ENCODE measurements at regions not wholly inside any gene's neighbourhood (a gene's known extent, or its start where the extent isn't known, plus 50 kb on each side); places are given as distances from the start of the nearest gene placed in this dataset.

GRCh38 chr5:87844449-87844848 is 424.2 kb downstream of the TMEM161B start:
- Mint-ChIP-seq H3K9me3 (peaks cover 9% of the 10 kb centered on the region), H3K27ac (no peak overlapping the region), H3K4me1 (ENCODE audit: low read depth) (no peaks in the 10 kb centered on the region), H3K27me3 (no peaks in the 10 kb centered on the region), H3K4me3 (no peak overlapping the region), H3K36me3 (ENCODE audit: low read depth) (no peaks in the 10 kb centered on the region)
- ChIA-PET CTCF (interaction anchor here (1.1 to 1.5 kb wide), 2 partner anchors 9 to 63 kb away, joined by 3 to 5 read pairs; no protein-coding TSS in a partner anchor), POLR2A (no interaction called here)
- no peak for DNase-seq
- intact Hi-C loops (cut with micrococcal nuclease): no loop called here
- TF ChIP-seq CTCF (IDR thresholded peaks at IDR 0.05): no peak
- ATAC-seq: no peak

GRCh38 chr5:87836696-87837095 is 424.0 kb upstream of the CCNH start:
- peaks cover 28% of the 10 kb centered on the region for H3K9me3 Mint-ChIP-seq
- H3K27me3 Mint-ChIP-seq: no peaks in the 10 kb centered on the region

DNA sequence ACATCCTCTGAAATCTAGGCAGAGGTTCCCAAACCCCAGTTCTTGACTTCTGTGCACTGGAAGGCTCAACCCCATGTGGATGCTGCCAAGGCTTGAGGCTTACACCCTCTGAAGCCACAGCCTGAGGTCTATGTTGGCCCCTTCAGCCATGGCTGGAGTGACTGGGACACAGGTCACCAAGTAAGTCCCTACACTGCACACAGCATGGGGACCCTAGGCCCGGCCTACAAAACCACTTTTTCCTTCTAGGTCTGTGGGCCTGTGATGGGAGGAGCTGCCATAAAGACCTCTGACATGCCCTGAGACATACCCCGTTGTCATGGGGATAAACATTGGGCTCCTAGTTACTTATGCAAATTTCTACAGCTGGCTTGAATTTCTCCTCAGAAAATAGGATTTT is 418.8 kb upstream of the CCNH start:
- no peak for DNase-seq
- intact Hi-C loops (cut with micrococcal nuclease): no loop called here
- Mint-ChIP-seq H3K9me3 (peaks cover 20% of the 10 kb centered on the region), H3K27ac (no peak overlapping the region), H3K36me3 (ENCODE audit: low read depth) (no peaks in the 10 kb centered on the region), H3K4me1 (ENCODE audit: low read depth) (no peaks in the 10 kb centered on the region), H3K27me3 (no peaks in the 10 kb centered on the region), H3K4me3 (no peak overlapping the region)
- no peak for TF ChIP-seq CTCF (IDR thresholded peaks at IDR 0.05)
- ATAC-seq: no peak
- CTCF ChIA-PET: no interaction called here
- POLR2A ChIA-PET: no interaction called here

More at GRCh38 chr5:87836696-87837095, 424.0 kb upstream of the CCNH start:
- ATAC-seq (no peak), DNase-seq (no peak)
- CTCF ChIA-PET: no interaction called here
- intact Hi-C loops (cut with micrococcal nuclease): no loop called here
- Mint-ChIP-seq H3K36me3 (ENCODE audit: low read depth) (no peaks in the 10 kb centered on the region), H3K27ac (no peak overlapping the region), H3K4me1 (ENCODE audit: low read depth) (no peaks in the 10 kb centered on the region), H3K4me3 (no peak overlapping the region)
- TF ChIP-seq CTCF (IDR thresholded peaks at IDR 0.05): no peak
- POLR2A ChIA-PET: no interaction called here

GRCh38 chr5:87829217-87829551 is 416.5 kb upstream of the CCNH start:
- ChIA-PET POLR2A (interaction anchor here (1.0 kb wide), 1 partner anchor 314 kb away, joined by 3 read pairs; no protein-coding TSS in a partner anchor), CTCF (no interaction called here)
- no peak for DNase-seq
- no peak overlapping the region for H3K4me3 Mint-ChIP-seq
- H3K9me3 Mint-ChIP-seq: peaks cover 17% of the 10 kb centered on the region
- H3K36me3 Mint-ChIP-seq (ENCODE audit: low read depth): no peaks in the 10 kb centered on the region
- ATAC-seq: no peak
- TF ChIP-seq CTCF (IDR thresholded peaks at IDR 0.05): no peak
- no peak overlapping the region for H3K27ac Mint-ChIP-seq
- H3K27me3 Mint-ChIP-seq: no peaks in the 10 kb centered on the region
- no peaks in the 10 kb centered on the region for H3K4me1 Mint-ChIP-seq (ENCODE audit: low read depth)
- intact Hi-C loops (cut with micrococcal nuclease): no loop called here

DNA sequence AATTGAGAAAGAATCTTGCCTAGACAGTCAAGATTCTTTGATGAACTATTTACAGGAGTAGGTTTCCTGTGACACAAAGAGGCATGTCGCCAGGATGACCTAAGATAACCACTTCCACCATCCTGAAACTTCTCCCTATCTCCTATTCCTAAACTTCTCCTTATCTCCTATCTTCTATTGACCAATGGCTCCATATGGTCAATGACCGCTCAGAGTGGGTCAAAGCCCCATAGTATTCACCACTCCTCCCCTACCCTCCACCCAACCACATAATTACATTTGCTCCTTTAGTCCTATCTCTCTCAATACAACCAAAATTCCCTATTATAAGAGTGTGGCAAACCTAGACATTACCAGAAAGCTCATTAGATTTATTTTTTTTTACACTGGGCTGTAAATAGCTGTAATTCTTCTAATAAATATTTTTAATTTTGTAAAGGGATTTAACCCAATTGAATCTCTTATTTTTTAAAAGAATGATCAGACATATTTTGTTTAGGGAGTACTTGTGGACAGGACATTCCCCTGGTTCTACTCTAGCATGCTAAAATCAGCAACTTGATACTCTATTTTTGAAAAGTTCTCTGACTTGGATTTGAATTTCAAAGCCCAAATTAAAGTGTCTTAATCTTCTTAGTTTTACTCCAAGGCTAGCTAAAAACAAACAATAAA is 416.0 kb upstream of the CCNH start:
- no peak overlapping the region for H3K27ac Mint-ChIP-seq
- CTCF ChIA-PET: no interaction called here
- ATAC-seq (no peak), DNase-seq (no peak)
- no peaks in the 10 kb centered on the region for H3K36me3 Mint-ChIP-seq (ENCODE audit: low read depth)
- no peaks in the 10 kb centered on the region for H3K27me3 Mint-ChIP-seq
- H3K4me3 Mint-ChIP-seq: no peak overlapping the region
- no peaks in the 10 kb centered on the region for H3K4me1 Mint-ChIP-seq (ENCODE audit: low read depth)
- intact Hi-C loops (cut with micrococcal nuclease): no loop called here
- peaks cover 17% of the 10 kb centered on the region for H3K9me3 Mint-ChIP-seq
- TF ChIP-seq CTCF (IDR thresholded peaks at IDR 0.05): no peak
- POLR2A ChIA-PET: interaction anchor here (1.0 kb wide), 1 partner anchor 313 kb away, joined by 3 read pairs; no protein-coding TSS in a partner anchor

All from activated CD8-positive, alpha-beta T cell treated with anti-CD3 and anti-CD28 coated beads for 36 hours (primary cell).